ENCODE measurements at regions not wholly inside any gene's neighbourhood (a gene's known extent, or its start where the extent isn't known, plus 50 kb on each side); places are given as distances from the start of the nearest gene placed in this dataset.

- TF ChIP-seq, protein P1, sequence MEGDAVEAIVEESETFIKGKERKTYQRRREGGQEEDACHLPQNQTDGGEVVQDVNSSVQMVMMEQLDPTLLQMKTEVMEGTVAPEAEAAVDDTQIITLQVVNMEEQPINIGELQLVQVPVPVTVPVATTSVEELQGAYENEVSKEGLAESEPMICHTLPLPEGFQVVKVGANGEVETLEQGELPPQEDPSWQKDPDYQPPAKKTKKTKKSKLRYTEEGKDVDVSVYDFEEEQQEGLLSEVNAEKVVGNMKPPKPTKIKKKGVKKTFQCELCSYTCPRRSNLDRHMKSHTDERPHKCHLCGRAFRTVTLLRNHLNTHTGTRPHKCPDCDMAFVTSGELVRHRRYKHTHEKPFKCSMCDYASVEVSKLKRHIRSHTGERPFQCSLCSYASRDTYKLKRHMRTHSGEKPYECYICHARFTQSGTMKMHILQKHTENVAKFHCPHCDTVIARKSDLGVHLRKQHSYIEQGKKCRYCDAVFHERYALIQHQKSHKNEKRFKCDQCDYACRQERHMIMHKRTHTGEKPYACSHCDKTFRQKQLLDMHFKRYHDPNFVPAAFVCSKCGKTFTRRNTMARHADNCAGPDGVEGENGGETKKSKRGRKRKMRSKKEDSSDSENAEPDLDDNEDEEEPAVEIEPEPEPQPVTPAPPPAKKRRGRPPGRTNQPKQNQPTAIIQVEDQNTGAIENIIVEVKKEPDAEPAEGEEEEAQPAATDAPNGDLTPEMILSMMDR (conservative IDR thresholded peaks at IDR 0.05 in 1 of 2, IDR thresholded peaks at IDR 0.05 in 1 of 2; ENCODE audit: extremely low read depth in 1 of 2, insufficient read depth in 1 of 2, low read depth in 1 of 2, low read length in 2 of 2), result no peak
- TF ChIP-seq EZH2 (IDR thresholded peaks at IDR 0.05; ENCODE audit: borderline replicate concordance, low read length), result no peak
Measured at GRCh38 chr22:33142282-33143055, 84.3 kb upstream of the SYN3 start.

All from mammary epithelial cell (primary cell).